GM21786 (cell line): ENCODE measurements at regions not wholly inside any gene's neighbourhood (a gene's known extent, or its start where the extent isn't known, plus 50 kb on each side); places are given as distances from the start of the nearest gene placed in this dataset.

Experiments used
- ATAC-seq: cut with Tn5 transposase; IDR thresholded peaks from one replicate; pipeline ENCODE4 v1.9.1; 2021; ENCODE audit not compliant: unreplicated experiment

DNA sequence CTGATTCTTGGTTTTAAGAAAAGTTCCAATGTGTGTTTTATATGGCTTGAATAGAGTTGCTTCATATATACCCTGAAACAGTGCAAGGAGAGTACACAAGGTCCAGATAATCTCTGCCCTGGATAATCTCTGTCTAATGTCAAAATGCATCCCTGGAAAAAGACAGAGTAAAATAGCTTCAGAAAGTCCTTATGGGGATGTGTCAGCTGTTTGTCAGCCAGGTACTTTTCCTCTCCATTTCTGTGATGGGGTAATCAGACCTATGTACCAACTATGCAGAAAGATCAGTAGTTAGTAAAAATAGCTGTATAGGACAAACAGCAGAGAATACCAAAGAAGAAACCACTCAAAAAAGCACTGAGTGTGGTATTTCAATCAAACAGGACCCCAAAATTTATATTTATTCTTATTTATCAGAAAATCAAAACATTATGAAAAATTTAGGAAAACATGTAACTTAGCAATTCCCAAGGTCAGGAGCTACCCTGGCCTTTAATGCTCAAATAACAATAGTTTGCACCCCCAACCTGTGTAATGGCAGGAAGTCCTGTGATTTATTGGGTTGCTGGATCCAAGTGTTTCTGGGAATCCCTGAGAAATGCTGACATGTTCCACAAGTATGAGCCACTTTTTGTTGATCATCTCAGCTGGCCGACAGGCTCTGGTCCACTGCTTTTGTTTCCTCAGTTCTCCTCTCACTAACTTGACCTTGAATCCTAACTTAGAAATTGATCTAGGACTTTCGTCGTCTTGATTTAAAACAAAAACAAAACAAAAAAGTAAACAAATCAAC lies 69.6 kb downstream of the MDH1 start:
- no peak for ATAC-seq

DNA sequence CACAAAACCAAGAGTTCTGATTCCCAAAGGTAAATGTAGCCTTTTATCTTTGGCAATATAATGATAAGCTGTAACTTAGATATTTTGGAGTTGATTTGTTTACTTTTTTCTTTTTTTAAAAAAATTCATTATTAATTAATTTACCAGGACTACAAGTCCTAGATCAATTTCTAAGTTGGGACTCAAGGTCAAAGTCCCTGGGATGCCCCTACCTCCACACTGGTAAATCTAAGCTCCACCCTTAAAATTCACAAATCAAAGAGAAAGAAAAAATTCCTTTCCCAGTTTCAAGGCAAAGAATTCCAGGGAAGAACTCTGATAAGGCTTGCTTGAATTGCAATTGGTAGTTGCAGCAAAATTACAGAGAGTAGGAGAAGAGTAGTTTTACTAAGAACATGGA lies 71.3 kb downstream of the MDH1 start:
- ATAC-seq, result no peak

- ATAC-seq, result no peak
These were observed 72.3 kb downstream of the MDH1 start for GRCh38 chr2:63661076-63661475.

DNA sequence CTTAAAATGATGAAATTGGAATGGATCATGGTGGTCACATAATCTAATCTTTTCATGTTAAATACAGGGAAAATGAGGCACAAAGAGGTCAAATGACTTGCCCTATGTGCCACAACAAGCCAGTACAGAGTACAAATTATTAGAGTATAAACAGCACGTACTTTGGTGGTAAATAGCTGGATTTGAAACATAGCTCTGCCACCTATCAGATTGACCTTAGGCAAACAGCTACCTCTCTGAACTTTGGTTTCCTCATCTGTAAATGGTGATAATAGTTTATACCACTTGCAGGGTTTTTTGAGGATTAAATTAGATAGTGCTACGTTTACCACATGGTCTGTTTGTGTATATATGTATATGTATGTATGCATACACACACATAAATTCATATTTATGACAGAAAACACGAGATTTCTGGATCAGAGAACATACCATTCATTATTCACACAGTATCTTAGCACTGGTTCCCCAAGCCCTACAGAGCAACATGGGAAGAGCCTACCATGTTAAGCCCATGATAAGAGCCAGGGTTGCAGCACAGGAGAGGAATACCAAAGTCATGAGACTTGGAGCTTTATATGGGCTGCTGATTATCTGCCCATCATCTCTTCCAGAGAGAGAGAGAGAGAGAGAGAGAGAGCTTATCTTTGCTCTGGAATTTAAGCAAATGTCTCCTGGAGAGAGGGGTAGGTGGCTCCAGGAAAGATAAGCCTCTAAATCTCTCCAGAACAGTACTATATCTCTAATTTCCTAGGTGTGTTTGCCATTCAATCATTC lies 73.5 kb downstream of the MDH1 start:
- no peak for ATAC-seq

- no peak for ATAC-seq
These were observed 74.5 kb downstream of the MDH1 start for GRCh38 chr2:63663013-63663864.

GRCh38 chr2:63665091-63665490 lies 76.3 kb downstream of the MDH1 start:
- ATAC-seq, result no peak

DNA sequence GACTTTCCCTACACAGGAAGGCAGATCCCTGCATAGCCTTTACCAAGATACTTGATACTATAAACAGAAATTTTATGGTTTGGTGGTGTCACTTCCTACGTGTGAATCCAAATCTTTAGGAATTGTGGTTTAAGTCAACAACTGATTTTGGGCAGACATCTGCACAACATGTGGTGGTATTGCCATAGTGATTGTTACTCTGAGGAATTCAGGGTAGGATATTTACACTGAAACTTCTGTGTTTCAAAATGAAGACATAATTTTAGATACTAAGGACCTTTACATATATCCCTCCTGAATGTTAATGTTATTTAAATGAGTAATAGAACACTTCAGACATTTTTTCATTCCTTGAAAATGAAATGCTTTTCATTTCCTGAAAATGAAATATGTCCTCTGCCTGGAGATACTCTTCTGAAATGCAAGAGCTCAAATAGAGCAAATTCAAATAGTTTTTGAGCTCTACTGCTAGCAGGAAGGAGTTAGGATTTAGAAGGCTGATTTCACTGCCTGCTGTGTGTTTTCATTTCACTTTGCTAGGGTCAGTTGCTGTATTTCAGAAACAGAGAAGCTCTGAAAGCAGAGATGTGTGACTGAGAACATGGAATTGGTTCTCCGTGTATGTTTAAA lies 77.2 kb downstream of the MDH1 start:
- no peak for ATAC-seq

GRCh38 chr2:63667132-63667700 lies 78.5 kb downstream of the MDH1 start:
- ATAC-seq, result no peak

GRCh38 chr2:63668000-63668399 lies 79.2 kb downstream of the MDH1 start:
- ATAC-seq, result no peak

DNA sequence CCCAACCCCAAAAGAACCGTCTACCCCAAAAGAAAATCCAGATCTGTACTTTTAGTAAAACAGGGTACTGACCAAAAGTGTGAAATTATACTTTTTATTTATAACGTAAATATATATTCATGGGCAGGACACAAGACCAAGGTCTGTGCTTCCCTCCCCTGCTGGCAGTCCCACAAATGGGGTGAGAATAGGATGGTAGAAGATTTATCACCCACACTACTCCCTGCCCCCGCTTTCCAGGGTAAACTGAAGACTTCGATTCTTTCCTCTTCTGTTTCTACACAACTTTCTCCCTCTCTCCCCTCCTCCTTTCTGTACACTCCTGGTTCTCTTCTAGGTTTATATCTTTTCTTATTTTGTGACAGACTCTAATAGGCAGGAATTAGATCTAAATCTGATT lies 79.7 kb downstream of the MDH1 start:
- no peak for ATAC-seq

- no peak for ATAC-seq
These were observed 80.8 kb downstream of the MDH1 start for GRCh38 chr2:63669596-63669995.

- no peak for ATAC-seq
These were observed 85.2 kb downstream of the MDH1 start for GRCh38 chr2:63673865-63674533.

DNA sequence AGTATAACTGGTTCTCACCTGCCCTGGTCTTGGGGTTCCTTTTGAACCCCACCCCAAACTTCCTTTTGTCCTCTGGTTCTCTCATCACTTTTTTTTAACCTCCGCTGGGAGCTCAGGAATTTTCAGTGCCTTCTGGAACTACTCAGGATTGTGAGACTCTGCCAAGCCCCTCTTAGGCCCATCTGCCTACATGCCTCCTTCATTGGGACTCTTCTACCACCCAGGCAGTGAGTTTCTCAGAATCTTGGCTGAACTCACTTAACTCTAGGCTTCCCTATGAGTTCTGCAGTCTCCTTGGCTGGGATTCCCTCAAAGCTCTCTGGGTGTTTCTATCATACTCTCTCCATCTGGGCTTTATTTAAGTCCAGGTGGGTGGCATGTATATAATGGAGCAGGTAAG lies 86.3 kb downstream of the MDH1 start:
- ATAC-seq, result no peak

- ATAC-seq, result no peak
These were observed 87.4 kb downstream of the MDH1 start for GRCh38 chr2:63676135-63676534.

DNA sequence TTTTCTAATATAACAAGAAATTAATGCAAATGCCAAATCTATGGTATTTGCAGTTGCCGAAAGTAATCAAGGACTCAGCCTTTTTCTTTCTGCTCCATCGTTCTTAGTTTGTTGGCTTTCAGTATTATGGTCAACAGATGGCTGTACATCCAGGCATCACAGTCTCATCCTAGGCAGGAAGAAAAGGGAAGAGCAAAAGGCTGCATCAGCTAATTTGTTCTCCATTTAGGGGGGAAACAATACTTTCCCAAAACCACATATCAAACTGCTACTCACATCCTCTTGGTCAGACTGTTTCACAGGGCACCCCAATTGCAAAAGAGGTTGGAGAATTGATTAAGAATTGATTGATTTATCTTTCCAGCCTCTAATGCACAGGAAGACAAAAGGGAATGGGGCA lies 89.3 kb downstream of the MDH1 start:
- no peak for ATAC-seq

GRCh38 chr2:63678551-63678950 lies 89.8 kb downstream of the MDH1 start:
- ATAC-seq, result no peak

GRCh38 chr2:63679252-63679855 lies 90.6 kb downstream of the MDH1 start:
- no peak for ATAC-seq

GRCh38 chr2:63680455-63680854 lies 91.7 kb downstream of the MDH1 start:
- ATAC-seq, result no peak

DNA sequence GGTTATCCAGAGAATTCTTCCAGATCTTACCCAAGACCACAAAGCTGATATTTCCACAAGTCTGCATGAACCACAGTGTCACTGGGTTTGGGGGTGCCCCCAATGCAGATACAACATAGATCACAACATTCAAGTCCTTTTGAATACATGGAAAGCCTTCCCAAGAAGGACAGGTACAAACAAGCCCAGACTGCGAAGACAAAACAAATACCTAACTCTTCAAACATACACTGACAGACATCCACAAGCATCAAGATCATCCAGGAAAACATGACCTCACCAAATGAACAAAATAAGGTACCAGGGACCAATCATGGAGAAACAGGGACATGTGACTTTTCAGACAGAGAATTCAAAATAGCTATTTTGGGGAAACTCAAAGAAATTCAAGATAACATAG lies 93.1 kb downstream of the MDH1 start:
- no peak for ATAC-seq
